ENCODE measurements at regions not wholly inside any gene's neighbourhood (a gene's known extent, or its start where the extent isn't known, plus 50 kb on each side); places are given as distances from the start of the nearest gene placed in this dataset.

DNA sequence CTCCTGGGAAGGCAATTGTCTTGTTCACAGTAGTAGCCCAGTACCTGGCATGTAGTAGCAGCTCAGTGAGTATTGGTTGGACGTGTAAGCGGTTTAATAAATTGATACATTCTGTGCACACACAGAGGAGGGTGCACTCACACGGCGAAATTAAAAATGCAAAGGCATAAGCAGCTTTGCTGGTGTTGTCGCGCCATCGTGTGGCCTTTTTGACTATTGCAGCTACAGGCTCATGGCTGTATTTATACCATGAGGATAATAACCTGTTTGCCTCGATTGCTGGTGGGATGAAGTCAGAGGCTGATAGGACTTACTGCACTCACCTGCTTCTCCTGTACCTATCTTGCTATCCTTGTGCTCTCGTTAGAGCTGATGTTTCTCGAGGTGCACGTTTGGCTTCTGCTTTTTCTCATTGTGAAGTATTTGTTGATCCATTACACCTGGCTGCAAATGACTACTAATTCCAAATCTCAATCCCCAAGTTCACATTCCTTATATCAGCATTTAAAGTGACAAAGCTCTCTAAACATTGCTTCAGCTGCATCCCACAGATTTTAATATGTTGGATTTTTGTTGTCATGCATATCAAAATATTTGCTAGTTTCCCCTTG is 61.5 kb downstream of the TBXT start:
- DNase-seq (ENCODE audit: low read depth in 4 of 4, low spot score in 2 of 4), result peak; percentile 34 to 58 (median 39)

DNA sequence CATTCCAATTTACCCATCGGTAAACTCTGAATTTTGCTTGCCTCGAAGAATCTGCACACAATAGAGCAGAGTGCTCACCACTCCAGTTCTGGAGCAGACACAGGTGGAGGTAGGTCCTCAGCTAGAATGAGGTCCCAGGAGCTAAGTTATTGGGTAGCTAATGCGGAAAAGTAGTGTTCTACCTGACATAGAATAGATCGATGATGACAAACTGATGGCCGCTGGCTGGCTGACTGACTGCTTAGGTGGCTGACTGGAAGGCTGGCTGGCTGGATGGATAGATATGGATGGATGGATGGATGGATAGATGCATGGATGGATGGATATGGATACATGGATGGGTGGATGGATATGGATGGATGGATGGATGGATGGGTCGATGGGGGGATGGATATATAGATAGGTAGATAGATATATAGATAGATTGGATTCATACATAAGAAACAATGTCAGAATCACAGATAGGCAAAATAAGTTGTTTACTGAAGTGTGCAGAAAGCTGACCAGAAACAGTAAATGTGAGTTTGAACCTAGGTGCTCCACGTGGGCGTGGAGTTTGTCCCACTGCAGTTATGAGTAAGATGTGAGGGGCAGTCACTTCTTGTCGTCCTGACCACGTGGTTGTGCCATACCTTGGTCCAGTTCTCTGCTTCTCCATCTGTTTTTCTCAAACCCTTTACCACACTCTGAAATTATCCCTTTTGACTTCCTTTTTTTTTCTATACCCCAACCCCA is 62.1 kb downstream of the TBXT start:
- DNase-seq (ENCODE audit: low read depth in 4 of 4, low spot score in 2 of 4), result no peak

DNA sequence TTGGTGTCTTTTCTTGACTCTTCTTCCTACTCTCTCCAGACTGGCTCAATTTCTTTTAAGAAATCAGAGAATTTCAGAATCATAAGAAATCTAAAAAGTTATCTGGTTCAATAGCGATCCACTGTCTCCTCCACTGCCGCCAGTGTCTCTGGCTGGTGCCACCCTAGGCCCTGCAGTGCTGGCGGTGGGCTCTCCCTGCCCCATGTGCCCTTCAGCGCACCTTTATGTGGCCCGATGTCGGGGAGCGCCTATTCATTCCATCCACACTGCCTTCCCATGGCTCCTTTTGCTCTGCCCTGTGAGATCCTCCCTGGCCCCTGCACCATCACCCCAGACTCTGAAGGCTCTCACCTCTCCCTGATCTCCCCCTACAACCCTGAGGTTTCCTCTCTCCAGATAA is 62.8 kb downstream of the TBXT start:
- DNase-seq (ENCODE audit: low read depth in 4 of 4, low spot score in 2 of 4), result no peak

DNA sequence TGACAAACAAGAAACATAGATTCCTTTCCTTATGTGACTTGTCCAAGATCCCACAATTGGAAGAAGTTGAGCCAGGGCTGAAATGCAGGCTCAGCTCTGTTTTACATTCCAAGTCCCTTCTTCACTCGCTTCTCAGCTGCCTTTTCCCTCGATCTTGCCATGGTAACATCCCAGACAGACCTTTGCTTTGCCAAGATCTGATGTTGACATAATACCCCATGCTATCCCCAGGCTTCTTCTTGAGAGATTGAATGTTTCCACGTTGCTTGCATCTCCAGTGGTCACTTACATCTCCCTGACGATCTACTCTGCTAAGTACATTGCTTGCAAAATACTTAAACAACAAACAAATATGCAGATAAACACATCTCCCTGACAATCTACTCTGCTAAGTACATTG is 63.5 kb downstream of the TBXT start:
- no peak for DNase-seq (ENCODE audit: low read depth in 4 of 4, low spot score in 2 of 4)

DNA sequence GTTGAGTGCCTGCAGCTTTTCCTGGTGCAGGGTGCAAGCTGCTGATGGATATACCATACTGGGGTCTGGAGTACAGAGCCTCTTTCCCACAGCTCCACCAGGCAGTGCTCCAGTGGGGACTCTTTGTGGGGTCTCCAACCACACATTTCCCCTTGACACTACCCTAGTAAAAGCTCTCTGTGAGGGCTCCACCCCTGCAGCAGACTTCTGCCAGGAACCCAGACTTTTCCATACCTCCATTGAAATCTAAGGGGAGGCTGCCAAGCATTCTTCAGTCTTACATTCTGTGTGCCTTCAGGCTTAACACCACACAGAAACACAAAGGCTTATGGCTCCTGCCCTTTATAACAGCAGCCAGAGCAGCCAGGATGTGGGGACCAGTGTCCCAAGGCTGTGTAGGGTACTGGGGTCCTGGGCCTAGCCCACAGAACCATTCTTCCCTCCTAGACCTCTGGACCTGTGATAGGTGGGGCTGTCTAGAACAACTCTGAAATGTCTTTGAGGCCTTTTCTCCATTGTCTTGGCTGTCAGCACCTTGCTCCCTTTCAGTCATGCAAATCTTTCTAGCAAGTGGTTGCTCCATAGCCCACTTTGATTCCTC is 65.7 kb downstream of the TBXT start:
- DNase-seq (ENCODE audit: low read depth in 4 of 4, low spot score in 2 of 4), result no peak

DNA sequence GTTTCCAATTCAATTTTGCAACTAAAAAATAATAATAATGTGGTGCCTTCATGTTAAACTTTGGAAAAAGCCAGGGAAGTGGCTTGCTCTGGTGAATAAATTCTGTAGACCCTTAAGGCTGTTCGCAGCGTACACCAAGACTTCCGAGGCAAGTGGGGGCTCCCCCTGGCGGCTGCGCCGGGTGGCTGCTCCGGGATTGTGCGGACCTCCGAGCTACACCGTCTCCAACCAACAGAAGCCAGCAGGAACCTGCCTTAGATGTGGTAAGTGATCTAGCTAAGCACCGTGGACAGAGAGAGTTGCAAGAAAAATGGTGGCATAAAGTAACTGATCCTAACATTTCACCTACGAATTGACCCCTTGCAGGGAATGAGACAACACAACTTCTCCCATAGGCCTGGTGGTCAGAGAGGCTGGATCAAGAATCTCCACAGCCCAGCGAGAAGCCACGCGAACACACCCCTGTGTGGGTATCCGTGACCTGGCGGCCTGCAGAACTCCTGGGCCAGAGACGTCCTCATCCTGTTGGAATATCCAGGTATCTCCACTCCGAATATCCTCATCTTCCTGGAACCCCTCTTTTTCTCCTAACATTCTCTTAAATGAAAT is 69.6 kb downstream of the TBXT start:
- peak; percentile 49 to 63 (median 53) for DNase-seq (ENCODE audit: low read depth in 4 of 4, low spot score in 2 of 4)

DNA sequence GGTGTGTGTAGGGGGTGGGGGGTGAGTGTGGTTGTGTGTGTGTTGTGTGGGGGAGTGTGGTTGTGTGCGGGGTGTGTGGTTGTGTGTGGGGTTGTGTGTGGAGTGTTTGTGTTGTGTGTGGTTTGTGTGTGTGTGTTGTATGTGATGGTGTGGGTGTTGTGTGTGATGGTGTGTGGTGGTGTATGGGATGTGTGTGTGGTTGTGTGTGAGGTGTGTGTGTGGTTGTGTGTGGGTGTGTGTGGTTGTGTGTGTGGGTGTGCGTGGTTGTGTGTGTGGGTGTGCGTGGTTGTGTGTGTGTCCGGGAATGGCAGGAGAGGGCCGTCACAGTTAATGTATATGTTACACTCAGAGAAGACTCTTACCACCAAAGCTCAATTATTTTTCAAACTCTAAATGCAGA is 79.8 kb downstream of the TBXT start:
- no peak for DNase-seq (ENCODE audit: low read depth in 4 of 4, low spot score in 2 of 4)

DNA sequence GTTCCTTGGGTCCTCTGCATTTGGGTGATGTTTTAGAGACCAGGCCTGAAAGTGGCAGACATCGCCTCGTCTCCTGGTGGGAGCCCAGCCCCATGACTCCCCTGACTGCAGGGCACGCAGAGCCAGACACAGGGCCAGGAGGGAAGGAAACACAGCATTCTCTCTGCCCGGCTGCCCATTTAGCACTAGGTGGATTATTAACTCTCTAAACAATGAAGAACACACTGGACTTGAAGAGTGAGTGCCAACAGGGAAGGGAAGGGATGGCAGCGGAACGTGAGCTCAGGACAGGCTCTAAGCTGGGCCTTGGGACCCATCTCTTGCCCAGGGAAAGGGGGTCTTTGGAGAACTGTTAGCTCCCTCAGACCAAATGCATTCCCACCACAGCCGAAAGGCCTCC is 80.4 kb downstream of the TBXT start:
- DNase-seq (ENCODE audit: low read depth in 4 of 4, low spot score in 2 of 4), result no peak

DNA sequence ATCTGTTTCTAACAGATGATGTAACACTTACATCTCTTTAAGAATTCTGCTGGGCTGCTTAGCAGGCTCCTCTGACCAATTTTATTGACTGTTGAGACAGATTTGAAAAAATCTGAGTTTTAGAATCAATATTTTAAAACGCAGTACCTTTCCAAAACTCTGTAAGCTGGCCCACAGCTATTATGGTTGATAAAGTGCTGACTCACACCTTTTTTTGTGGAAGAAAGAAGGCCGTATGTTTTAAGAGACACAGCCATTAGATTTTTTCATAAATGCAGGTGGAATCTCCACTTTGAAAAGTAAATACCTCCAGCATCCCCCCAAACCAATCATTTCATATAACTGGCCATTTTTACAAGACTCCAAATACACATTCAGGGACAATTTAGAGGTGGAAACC is 82.2 kb downstream of the TBXT start:
- DNase-seq (ENCODE audit: low read depth in 4 of 4, low spot score in 2 of 4), result no peak

DNA sequence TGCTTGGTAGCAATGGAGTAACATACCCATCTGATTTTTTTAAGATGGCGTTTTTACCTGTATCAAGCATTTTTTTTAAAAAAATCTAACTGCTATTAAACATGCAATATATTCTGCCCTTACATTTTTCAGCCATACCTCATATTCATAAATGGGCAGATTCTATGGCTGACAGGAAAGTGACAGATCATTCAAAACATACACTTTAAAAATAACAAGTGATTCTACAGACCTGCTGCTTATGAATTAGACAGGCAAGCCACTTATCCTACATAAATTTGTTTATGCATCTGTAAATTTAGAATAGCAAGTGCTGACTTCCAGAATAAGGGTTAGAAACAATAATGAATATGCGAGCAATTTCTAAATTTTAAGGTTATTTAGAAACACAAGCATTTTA is 82.7 kb downstream of the TBXT start:
- DNase-seq (ENCODE audit: low read depth in 4 of 4, low spot score in 2 of 4), result no peak

DNA sequence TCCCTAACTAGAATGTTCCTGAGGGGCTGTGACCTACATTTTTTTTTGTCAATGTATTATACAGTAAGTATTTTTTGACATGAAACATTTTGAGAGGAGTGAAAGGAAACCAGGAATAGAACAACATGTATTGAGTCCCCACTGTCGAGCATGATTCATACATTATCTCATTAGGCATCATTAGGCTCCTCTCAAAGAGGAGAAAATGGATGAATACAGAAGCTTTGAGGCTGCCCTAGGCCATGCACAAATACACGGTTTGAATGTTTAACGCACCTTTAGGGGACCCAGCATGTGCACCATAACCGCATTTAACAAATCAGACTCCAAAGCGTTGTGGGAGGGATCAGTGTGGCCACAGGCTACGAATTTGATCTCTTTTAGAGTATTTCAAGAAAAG is 87.8 kb downstream of the TBXT start:
- no peak for DNase-seq (ENCODE audit: low read depth in 4 of 4, low spot score in 2 of 4)

DNA sequence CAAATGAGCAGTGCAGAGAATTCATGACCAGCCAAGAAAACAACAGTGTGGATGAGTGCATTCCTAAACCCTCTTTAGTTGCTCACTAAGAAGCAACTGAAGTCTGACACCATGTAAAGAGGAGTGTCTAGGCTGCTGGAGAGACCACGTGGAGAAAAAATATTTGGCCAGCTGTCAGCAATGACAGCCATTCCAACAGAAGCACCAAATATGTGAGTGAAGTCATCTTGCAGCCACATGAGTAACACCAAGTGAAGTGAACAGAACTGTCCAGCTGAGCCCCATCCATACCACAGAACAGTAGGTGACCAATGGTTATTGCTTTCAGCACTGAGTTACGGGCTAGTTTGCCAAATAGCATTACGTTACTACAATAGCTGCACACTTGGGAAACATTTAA is 89.4 kb downstream of the TBXT start:
- no peak for DNase-seq (ENCODE audit: low read depth in 4 of 4, low spot score in 2 of 4)

DNA sequence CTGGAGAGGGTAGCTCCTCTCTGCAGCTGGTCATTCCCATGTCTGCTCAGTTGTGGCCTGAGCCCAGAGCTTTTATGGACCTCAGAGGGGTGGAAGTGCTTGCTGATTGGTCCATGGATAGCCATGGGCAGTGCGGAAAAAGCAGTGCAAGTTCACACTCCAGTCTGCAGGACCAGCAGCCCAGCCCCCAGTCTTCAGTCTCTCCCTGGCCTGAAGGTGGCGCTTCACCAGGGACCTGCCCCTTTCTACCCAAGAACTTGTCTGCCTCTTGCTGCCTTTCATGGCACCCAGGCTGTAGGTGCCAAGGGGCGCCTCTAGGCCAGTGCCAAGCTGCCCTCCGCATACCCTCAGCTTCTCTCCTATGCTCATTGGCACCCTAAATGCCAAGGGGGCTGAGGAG is 91.0 kb downstream of the TBXT start:
- DNase-seq (ENCODE audit: low read depth in 4 of 4, low spot score in 2 of 4), result no peak

DNA sequence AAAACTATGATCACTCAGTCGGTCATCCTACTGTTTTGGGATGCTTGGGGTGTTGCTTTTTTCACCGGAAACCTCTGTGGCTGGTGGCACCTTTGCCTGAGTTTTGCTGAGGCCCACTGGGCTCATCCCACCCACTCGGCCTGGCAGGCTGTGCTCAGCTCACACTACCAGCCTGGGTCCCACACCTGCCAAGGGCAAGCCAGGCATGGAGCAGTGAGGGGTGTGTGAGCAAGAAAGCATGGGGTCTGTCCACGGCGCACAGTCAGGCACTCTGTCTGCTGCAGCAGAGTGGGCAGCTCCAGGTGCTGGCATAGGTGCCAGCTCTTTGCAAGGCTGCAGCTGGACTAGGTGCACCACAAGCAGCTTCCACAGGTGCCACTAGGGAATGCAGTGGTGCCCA is 91.7 kb downstream of the TBXT start:
- DNase-seq (ENCODE audit: low read depth in 4 of 4, low spot score in 2 of 4), result no peak

DNA sequence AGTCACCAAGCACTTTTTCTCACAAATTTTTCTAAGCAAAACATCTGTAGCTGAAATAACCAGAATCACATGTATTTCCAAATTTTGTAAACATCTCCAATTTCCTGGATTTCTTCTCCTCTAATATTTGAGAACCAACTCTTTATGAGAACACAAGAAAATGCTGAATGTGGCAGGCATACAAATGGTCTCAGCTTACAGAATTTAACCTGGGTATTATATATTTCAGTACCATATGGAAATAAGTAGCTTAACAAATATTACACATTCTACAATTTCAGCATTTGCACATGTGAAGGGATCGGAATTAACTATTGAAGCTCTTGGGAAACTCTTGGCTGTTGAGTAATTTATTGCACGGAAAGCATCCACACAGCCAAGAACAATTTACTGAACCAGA is 92.5 kb downstream of the TBXT start:
- DNase-seq (ENCODE audit: low read depth in 4 of 4, low spot score in 2 of 4), result no peak

DNA sequence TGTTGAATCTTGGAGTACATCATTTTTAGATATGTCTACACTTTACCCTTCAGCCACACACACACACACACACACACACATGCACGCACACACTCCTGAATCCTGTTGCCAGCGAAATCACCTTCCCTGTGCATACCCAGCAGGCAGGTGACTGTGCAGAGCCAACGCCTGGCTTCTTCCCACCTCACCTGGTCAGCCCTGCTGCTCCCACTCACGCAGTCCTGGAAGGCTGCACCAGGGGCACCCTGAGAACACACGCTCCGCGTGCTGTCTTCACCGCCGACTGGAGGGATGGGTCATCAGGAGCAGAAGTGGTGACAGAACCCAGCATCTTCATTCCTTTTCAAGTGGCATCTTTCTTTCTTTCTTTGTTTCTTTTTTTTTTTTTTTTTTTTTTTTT is 94.6 kb downstream of the TBXT start:
- DNase-seq (ENCODE audit: low read depth in 4 of 4, low spot score in 2 of 4), result no peak

DNA sequence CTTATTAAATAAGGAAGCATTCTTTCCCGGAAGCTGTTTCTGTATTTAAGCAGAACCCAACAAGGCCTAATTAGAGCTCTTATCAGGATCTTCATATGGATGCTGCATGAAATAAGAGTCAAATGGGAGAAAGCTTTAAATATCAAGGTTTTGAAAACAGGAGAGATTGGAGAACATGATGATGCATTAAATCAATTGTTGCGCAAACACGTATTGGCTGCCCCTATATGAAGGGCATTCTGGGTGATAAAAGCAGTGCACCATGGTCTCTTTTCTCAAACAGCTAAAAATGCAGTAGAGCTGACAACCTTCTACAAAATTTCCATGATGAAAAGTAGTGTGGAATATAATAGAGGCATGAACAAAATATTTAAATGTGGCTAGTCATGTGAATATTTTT is 98.9 kb downstream of the TBXT start:
- no peak for DNase-seq (ENCODE audit: low read depth in 4 of 4, low spot score in 2 of 4)

DNA sequence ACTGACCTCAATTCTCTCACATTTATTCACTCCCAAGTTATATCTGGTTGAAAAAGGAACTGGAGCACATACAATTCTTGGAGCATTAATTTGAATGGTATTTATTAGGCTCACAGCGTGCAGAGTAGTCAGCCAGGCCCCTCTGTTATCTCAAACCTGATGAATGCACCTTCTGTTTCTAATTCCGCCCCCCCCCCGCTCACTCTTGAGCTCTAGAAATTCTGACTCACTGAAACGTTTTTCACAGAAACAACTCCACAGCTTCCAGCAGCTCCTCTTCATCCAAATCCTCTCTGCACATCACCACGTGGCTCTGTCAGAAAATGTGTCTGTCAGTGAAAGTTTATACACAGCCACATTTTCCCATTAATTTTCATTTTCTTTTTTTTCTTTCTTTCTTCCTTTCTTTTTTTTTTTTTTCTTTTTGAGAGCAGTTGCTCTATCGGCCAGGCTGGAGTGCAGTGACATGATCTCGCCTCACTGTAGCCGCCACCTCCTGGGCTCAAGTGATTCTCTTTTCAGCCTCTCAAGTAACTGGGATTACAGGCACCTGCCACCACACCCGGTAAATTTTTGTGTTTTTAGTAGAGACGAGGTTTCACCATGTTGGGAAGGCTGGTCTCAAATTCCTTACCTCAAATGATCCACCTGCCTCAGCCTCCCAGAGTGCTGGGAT is 109.4 kb downstream of the TBXT start:
- DNase-seq (ENCODE audit: low read depth in 4 of 4, low spot score in 2 of 4), result no peak

DNA sequence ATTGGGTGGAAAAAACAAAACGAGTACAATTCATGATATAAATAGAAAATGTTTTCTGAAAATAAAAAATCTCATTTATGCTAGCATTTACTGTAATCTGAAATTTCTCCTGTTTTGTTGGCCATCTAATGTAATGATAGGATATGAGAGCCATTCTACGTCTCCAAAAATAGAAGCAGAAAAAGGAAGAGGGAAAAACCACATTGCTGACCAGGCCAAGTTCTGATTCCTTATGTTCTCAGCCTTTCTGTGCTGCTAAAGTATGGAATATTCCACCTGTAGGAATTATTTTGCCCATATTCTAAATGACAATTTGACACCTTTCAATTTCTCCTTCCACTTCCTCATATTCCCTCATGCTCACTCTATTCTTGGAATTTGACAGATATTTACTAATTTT is 110.2 kb downstream of the TBXT start:
- no peak for DNase-seq (ENCODE audit: low read depth in 4 of 4, low spot score in 2 of 4)

DNA sequence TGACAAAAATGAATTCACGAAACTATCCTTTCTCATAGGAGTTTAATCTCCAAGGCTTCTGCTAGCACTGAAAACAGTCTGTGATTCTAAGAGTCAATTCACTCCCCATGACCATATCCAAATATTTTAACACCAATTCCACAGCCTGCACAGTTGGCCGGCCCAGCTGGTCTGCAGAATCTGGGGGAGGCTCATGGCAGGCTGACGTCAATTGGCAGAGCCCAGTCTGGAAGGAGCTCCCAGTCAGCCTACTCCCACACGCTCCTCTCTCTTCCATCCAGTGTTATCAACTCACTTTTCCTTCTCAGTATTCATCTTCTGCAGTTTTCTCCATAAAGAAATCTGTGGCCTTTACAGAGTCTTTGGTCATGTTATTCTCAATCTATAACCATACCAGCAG is 111.0 kb downstream of the TBXT start:
- DNase-seq (ENCODE audit: low read depth in 4 of 4, low spot score in 2 of 4), result no peak

DNA sequence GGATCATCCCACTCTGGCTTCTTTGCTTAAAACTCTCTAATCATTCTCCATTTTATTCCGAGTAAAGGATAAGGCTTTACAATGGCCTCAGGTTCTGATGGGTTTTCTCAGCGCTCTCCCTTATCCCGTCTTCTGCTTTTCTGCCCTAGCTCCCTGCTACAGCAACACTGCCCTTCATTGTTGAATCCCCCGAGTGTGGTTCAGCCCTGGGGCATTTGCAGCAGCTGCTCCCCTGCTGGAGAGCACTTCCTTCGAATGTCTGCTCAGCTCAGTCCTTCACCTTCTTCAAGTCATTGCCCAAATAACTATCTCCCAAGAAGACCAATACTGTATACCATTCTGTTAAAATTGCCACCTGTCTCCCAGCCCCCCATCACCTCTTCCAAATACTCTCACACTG is 111.8 kb downstream of the TBXT start:
- DNase-seq (ENCODE audit: low read depth in 4 of 4, low spot score in 2 of 4), result no peak
